Ascending aorta (tissue), 2 donors: ENCODE measurements at regions not wholly inside any gene's neighbourhood (a gene's known extent, or its start where the extent isn't known, plus 50 kb on each side); places are given as distances from the start of the nearest gene placed in this dataset.

Source experiments
- DNase-seq, 2 donors: peaks; one replicate each; pipeline ENCODE4 v3.0.0-alpha.2; 2019; ENCODE audit warnings: low spot score in 2 of 2
- H3K27ac ChIP-seq, 2 donors: fragments of 200-600 bp; sonication (generic); one replicate each; pipeline ENCODE4 v1.5.1; 2016 to 2017; ENCODE audit warnings: mild to moderate bottlenecking in 1 of 2
- H3K27me3 ChIP-seq: fragments of 200-600 bp; sonication (generic); one replicate; pipeline ENCODE4 v1.5.1; 2017
- H3K36me3 ChIP-seq, 2 donors: fragments of 200-600 bp; sonication (generic); one replicate each; pipeline ENCODE4 v1.5.1; 2016
- H3K4me1 ChIP-seq, 2 donors: fragments of 200-600 bp; sonication (generic); one replicate each; pipeline ENCODE4 v1.5.1; 2016 to 2017; ENCODE audit warnings: mild to moderate bottlenecking in 1 of 2
- H3K4me3 ChIP-seq, 2 donors: fragments of 200-600 bp; sonication (generic); one replicate each; pipeline ENCODE4 v1.5.1; 2016 to 2017; ENCODE audit warnings: mild to moderate bottlenecking in 1 of 2
- H3K9me3 ChIP-seq, 2 donors: fragments of 200-600 bp; sonication (generic); one replicate each; pipeline ENCODE4 v1.5.1; 2016
- intact Hi-C: fragments of 100-400 bp; cut with DNase I; formaldehyde crosslinking; loops from one replicate; pipeline ENCODE4 v1.15.1; 2023
- TF ChIP-seq, protein P1 (sequence below), 3 experiments: fragments of 200-600 bp in 2 of 3; fragments of 450-650 bp in 1 of 3; sonication (generic) in 2 of 3; IDR thresholded peaks; one replicate each; pipeline ENCODE4 v1.5.1; 2016 to 2019; ENCODE audit warnings: antibody characterized with exemption in 3 of 3, mild to moderate bottlenecking in 1 of 3, moderate library complexity in 1 of 3

DNA sequence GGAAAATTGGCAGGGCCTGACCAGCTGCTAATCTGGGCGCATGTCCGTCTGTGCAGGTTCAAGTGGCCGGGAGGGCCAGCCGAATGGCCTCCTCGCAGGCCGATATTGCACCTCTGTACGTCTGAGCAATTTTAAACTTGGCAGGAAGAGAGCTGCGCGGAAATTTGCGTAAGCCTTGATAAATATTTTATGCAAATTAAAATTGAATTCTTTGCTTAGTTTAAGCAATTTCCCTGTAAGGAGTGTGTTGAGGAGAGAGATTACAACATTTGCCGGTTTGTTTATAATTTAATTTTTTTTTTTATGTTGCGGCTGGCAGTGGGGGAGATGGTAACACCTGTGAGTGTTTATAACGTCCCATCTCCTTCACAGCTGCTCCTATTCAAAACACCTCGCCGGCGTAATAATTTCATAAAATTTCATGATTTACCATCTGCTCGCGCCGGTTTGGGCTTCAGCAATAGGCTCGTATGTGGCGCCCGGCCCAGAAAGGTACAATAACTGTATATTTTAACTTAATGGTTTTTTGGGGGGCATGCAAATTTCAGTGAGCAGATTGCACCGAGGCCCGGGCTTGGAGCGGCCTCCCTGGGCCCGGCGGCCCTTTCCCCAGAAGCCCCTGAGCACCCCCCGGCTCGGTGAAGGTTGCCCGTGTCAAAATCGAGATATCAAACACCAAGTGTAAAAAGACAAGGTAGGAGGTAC is 269.4 kb upstream of the MVB12B start:
- no peak overlapping the region for H3K4me3 ChIP-seq
- no peaks in the 10 kb centered on the region for H3K9me3 ChIP-seq
- intact Hi-C loops: no loop called here
- no peaks in the 10 kb centered on the region for H3K27me3 ChIP-seq
- no peaks in the 10 kb centered on the region for H3K4me1 ChIP-seq
- H3K27ac ChIP-seq: no peak overlapping the region
- DNase-seq: no peak
- no peaks in the 10 kb centered on the region for H3K36me3 ChIP-seq
- TF ChIP-seq, protein P1, sequence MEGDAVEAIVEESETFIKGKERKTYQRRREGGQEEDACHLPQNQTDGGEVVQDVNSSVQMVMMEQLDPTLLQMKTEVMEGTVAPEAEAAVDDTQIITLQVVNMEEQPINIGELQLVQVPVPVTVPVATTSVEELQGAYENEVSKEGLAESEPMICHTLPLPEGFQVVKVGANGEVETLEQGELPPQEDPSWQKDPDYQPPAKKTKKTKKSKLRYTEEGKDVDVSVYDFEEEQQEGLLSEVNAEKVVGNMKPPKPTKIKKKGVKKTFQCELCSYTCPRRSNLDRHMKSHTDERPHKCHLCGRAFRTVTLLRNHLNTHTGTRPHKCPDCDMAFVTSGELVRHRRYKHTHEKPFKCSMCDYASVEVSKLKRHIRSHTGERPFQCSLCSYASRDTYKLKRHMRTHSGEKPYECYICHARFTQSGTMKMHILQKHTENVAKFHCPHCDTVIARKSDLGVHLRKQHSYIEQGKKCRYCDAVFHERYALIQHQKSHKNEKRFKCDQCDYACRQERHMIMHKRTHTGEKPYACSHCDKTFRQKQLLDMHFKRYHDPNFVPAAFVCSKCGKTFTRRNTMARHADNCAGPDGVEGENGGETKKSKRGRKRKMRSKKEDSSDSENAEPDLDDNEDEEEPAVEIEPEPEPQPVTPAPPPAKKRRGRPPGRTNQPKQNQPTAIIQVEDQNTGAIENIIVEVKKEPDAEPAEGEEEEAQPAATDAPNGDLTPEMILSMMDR (IDR thresholded peaks at IDR 0.05): no peak

DNA sequence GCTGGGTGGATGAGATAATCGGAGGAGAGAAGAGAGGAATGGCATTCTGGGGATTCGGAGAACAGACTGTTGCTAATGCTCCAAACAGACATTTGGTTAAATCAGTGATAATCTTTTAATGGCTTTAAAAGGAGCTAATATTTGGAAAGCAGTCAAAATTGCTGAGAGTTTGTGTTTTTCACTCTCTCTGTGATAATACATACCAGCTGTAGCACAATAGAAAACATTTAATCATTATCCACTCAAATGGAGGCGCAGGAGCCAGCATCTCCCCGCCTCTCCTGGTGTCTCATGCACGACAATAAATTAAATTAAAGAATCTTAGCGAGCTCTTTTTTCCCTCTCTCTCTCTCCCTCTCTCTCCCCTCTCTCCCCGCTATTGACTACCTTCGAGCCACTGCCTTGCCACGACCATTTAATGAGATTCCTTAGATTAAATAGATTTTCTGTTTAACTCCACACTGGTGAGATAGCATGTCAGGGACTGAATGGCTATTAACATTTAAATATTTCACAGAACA is 268.6 kb upstream of the MVB12B start:
- no peak overlapping the region for H3K4me3 ChIP-seq
- intact Hi-C loops: no loop called here
- H3K27ac ChIP-seq: no peak overlapping the region
- TF ChIP-seq, protein P1 (IDR thresholded peaks at IDR 0.05): no peak
- no peaks in the 10 kb centered on the region for H3K36me3 ChIP-seq
- no peaks in the 10 kb centered on the region for H3K27me3 ChIP-seq
- H3K4me1 ChIP-seq: no peaks in the 10 kb centered on the region
- no peak for DNase-seq
- H3K9me3 ChIP-seq: no peaks in the 10 kb centered on the region

DNA sequence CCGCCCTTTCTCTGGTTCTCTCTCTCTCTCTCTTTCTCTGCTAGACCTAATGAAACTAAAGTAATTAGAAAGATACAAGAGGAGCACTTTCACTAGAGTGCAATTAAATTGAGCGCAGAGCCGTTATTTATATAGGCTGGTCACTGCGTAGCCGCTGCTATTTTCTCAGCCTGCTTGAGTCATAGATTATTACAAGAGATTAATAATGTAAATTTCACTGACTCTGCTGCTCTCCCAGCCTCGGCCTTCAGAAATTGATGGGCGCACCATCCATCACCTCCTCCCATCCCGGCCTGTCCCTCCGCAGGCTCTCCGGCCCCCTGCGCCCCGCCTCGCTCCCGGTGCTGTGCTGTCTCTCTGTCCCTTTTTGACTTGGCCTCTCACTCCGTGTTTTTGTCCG is 268.0 kb upstream of the MVB12B start:
- H3K4me3 ChIP-seq: no peak overlapping the region
- TF ChIP-seq, protein P1 (IDR thresholded peaks at IDR 0.05): no peak
- no peak for DNase-seq
- H3K27ac ChIP-seq: no peak overlapping the region
- intact Hi-C loops: no loop called here
- no peaks in the 10 kb centered on the region for H3K27me3 ChIP-seq
- no peaks in the 10 kb centered on the region for H3K9me3 ChIP-seq
- no peaks in the 10 kb centered on the region for H3K36me3 ChIP-seq
- no peaks in the 10 kb centered on the region for H3K4me1 ChIP-seq

DNA sequence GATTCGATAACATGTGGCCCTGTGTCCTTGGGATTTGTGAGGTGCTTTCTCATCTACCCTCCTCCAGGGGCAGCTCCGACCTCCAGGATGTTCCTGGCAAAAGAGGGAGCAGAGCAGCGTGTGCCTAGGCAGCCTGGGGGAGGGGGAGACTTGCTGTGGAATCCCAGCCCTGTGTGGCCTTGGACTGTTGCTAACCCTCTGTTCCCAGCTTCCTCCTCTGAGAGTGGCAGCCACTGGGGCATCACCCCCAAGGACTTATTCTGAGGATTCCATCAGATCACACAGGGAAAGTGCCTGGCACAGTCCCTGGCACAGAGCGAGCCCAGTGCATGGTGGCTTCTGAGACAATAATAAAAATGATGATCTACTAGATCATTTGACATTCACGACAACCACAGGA is 265.1 kb upstream of the MVB12B start:
- Histone ChIP-seq H3K27ac (no peak overlapping the region), H3K27me3 (no peaks in the 10 kb centered on the region), H3K36me3 (no peaks in the 10 kb centered on the region), H3K4me3 (no peak overlapping the region), H3K9me3 (no peaks in the 10 kb centered on the region), H3K4me1 (no peaks in the 10 kb centered on the region)
- TF ChIP-seq, protein P1 (IDR thresholded peaks at IDR 0.05): no peak
- no peak for DNase-seq
- intact Hi-C loops: no loop called here

DNA sequence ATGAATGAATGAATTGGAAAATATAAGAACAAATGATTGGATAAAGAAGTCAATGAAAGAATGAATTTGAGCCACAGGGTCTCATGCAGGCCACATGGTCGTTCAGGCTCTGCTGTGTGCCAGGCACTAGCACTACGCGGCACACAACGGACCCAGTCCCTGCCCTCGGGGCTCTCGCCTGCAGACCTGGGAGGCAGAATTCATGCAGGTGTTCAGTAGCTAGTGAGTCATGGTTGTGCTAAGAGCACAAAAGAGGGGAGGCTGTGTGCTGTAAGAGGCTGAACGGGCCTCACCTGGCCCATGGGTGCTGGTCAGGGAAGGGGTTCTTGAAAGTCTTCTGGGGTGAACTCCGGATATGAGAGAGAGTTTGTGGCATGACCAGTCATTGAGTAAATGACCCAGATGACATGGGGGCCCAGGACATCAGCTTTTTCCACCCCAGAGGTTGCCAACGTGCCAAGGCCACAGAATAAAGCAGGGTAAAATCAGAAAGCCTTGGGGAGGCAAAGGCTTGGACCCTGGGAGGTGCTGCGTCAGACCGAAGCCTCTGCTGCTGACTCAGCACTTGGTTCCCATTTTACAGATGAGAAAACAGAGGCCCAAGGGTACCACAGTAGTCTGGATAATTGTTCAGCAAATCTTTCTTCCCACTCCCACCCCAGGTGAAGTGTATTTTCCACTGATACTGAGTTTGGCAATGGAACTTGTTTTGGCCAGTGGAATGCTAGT is 264.3 kb upstream of the MVB12B start:
- intact Hi-C loops: no loop called here
- no peak for DNase-seq

More for the DNA sequence above, 264.3 kb upstream of the MVB12B start:
- Histone ChIP-seq H3K27me3 (no peaks in the 10 kb centered on the region), H3K9me3 (no peaks in the 10 kb centered on the region), H3K4me1 (no peaks in the 10 kb centered on the region), H3K36me3 (no peaks in the 10 kb centered on the region), H3K4me3 (no peak overlapping the region), H3K27ac (no peak overlapping the region)
- TF ChIP-seq, protein P1 (IDR thresholded peaks at IDR 0.05): no peak
